ENCODE measurements at regions not wholly inside any gene's neighbourhood (a gene's known extent, or its start where the extent isn't known, plus 50 kb on each side); places are given as distances from the start of the nearest gene placed in this dataset.
"Not testable (repeated sequence)": the region's sequence is repeated elsewhere in the genome, so short reads cannot be mapped to it uniquely, and the experiment has no call there.

DNA sequence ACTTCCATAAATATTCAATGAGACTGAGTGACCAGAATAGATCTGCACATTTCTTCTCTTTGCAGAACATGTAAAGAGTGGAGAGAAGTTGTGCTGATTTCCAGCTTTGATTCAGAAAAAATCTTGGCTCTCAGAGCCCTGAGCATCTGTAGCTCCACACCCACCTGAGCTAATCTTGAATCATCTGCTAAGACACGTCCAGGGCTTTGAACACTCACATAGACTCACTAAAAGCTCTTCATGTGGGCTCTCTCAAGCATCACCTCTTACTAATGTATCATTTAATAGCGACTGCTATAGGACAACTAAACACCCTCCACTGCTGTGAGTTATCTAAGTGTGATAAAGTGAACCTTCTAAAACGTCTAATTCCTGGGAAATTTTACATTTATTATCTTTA lies 147.7 kb upstream of the GRIA3 start:
- no peak for DNase-seq

DNA sequence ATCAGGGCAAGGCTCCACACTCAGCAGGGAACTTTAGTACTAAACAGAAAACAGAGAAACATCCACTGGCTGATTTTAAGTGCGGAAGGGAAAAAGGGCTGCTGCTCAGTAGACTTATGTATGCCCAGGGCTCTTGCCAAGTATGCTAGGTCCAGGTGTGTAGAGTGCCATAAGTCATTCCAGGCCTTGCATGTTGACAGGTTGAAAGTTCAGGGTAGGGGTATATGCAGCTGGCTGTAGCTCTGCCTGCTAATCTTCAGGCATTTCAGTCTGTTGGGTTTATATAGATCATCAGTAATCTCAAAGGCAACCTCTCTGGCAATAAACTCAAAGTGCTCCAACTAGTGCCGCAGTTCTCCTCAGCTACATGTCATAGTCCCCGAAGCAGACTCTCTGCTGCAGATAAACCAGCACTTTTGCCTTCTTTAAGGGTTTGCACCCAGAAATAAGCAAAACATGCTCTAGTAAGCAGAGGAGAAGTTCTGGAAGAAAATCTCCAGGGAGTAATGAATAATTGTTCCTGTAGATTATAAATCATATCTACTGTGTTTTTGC lies 134.9 kb upstream of the GRIA3 start:
- DNase-seq = no peak

DNA sequence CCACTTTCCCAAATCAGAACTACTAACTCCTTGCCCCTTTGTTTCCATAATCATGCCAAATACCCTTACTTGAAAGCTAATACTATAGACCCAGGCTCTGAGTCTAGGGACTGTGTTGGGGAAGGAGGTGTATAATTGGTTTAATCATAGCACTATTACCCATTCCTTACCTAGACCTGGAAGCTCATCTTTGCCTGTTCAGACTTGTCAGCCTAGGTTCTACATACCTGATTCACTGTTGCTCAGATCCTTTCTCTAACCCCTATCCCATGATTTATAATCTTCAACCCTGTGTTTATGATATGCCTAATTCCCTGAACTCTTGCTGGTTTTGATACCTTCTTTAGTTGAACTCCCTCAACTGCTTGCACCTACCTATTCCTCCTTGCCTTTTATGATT lies 123.1 kb upstream of the GRIA3 start:
- DNase-seq = no peak

DNA sequence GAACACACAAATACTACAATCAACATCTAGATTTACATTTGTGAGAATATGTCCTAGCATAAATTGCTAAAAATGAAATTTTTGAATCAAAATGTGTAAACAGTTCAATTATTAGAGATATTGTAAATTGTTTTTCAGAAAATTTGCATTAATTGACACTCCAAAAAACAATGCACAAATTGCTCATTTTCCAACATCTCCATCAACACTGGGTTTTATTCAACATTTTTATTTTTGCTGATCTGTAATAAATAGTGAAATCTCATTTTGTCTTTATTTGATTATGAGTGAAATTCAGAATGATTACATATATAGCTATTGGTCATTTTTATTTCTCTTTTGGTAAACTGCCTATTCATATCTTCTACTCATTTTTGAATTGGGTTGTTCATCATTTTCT lies 120.0 kb upstream of the GRIA3 start:
- DNase-seq = no peak

DNA sequence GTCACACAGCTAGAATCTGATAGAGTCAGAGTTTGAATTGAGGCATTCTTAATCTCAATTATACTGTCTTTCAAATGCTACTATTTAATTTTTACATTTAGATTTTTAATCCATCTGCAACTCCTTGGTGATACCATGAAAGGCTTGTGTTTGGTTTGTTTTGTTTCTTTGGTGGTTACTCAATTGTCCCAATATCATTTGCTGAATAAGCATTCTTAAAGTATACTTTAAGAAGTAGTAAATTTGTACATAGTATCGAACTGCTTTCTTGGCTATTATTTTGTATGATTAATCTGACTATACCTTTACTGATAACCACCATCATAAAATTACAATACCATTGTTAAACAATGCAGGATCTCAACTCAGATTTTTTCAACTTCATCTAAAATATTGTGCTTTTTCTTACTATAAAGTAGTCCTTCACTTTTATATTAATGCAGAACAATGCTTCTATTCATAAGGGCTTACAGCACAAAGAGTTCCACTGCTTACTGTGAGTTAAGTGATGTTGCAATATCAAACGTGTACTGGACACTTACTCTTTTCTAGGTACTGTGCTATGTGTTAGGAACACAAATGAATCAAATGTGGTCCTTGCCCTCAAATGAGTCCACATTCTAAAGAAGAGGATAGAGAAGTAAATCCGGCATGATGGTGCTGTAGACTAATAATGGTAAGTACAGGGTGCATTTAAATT lies 111.2 kb upstream of the GRIA3 start:
- DNase-seq = no peak

DNA sequence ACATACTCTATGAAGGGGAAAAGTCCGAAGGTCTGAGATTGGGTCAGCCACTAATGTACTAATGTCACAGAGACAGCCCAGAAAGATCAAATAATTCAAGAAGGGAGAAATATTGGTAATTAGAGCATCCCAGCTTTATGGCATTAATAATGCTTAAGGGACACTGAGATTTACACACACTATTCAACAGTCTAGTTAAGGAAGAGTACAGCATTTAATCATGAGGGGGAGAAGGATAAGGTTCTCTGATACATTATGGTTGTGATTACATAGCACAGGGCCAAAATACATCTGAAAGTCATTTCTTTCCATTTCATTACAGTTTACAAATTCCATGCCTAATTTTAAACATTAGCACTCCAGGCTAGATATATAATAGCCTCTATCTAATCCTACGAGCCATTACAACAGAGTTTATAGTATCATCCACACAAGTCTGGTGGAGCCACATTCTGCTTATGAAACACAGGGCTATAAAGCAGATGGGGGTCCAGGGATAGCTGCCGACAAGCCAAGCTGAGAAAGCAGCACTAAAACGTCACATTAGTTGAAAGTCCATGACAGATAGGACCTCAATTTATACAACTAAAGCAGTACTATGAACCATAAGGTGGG lies 108.0 kb upstream of the GRIA3 start:
- DNase-seq = no peak

DNA sequence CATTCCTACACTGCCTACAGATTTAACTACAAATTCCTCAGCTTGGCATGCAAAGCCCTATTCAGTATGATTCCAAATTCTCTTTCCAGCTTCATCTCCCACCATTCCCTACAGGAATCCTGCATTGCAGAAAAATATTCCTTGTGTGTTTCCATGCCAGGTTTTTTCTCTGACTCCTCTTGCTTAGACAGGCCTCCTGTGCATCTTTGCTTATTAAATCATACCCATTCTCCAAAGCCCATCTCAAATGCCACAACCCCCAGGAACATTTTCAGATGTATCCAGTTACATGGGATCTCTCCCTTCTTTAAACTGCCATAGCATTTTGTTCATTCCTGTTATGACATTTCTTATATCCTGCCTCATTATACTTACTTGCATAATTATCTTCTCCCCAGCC lies 106.4 kb upstream of the GRIA3 start:
- DNase-seq = no peak

DNA sequence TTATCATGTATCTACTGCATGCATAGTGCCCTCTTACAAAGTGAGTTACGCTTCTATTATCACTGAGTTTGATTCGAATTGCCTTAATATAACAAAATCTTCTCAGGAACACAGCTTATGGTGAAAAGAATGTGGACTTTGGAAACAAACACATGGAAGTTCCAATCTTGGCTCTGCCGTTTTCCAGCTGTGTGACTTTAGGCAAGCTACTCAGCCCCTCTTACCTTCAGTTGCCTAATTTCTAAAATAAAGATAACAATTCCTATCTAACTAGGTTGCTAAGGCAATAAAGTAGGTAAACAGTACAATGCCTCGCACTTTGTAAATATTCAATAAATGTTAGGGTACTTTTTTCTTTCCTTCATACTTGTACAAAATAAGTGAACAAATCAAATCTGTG lies 104.0 kb upstream of the GRIA3 start:
- no peak for DNase-seq

DNA sequence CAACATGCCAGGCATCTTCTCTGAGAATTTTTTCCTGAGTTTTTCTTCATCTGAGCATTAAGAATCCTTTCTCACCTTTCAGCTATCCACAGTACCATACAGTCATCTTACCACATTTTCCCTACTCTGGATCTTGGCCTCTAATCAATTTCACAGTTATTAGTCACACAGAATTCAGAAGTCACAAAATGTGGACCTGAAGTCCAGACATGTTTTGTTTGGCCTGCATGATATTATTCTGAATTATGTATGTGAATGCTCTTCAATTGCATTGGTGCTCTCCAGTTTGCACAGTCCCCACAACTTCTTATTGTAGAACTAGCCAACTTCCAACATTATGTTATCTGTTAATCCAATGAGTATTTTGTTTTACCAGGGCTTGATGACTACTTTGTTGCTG lies 102.3 kb upstream of the GRIA3 start:
- no peak for DNase-seq

DNA sequence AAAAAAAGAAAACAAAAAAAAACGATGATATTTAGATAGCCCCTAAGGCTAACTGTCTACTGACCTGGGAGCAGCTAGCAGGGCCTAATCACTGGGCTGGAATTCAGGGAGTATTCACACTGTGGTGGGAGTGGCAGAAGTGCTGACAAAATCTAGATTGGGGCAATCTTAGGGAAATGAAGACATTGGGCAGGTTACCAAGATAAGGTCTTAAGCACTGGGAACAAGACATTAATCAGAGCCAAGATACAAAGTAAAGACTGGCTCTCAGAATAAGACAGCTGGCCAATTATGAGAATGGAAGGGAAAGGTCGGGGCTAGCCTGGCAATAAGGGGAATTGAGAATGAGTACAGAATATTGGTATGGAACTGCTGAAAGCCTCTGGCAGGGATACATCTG lies 100.2 kb upstream of the GRIA3 start:
- no peak for DNase-seq

DNA sequence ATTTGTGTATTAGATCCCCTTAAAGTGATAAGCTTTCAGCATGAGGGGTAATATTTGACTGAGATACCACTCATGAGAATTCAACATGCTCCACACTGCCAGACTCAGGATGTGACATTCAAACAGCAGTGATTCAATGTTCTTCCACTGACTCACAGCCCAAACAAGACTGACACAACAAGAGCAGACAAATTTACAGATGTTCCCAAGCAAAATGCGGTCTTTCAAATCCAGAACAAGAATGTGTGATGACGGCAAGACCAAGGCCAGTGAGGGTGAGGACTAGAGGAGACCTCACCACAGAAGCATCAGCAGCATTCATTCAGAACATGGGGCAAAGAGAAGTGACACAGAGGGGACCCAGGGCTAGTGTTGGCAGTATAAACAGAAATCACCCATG lies 99.3 kb upstream of the GRIA3 start:
- DNase-seq = no peak

DNA sequence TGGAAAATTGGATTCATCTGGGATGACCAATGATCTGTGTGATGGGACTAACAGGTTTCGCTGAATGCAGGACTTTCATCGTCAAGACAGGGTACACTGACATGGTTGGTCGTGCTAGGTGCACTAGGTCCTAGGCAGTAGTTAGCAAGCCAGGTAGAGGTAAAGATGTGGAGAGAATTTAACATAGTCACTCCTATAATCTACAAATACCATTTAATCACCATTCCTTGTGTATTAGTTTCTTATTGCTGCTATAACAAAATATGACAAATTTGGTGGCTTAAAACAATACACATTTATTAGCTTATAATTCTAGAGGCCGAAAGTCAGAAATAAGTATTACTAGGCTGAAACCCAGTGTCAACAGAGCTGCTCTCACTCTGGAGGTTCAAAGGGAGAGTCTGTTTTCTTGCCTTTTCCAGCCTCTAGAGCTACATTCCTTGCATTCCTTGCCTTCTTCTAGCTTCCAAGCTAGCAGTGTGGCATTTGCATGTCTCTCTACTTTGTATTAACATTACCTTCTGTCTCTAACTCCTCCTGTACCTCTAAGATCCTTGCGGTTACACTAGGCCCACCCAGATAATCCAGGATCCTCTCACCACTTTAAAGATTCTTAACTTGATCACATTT lies 98.7 kb upstream of the GRIA3 start:
- DNase-seq = no peak

DNA sequence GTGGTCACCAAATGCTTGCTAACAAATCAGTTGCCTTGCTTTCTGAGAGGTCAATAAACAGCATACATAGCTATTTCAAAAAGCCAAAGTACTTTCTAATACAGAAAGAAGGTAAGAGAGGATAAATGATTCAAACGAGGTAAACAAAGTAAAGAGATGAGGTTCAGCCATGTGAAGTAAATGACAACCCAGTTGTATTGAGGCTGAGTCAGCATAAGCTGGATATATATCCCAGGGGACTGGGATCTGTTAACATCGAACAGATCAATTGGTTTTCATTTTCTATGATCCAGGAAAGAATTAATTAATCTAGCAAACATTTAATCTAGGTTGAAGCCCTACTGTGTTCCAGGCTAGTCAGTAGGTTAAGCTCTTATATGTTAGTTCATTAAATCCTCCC lies 97.3 kb upstream of the GRIA3 start:
- no peak for DNase-seq

DNA sequence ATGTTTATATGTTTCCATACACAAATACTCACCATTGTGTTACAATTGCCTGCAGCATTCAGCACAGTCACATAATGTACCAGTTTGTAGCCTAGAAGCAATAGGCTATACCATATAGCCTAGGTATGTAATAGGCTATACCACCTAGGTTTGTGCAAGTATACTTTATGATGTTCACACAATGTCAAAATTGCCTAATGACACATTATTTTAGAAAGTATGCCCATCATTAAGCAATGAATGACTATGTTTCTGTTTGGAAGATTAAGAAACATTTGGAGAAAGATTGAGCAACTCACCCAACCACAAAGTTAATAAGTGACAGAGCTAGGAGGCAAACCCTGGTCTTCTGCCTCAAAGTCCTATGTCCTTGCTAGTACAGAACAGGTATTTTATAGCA lies 96.8 kb upstream of the GRIA3 start:
- no peak for DNase-seq

DNA sequence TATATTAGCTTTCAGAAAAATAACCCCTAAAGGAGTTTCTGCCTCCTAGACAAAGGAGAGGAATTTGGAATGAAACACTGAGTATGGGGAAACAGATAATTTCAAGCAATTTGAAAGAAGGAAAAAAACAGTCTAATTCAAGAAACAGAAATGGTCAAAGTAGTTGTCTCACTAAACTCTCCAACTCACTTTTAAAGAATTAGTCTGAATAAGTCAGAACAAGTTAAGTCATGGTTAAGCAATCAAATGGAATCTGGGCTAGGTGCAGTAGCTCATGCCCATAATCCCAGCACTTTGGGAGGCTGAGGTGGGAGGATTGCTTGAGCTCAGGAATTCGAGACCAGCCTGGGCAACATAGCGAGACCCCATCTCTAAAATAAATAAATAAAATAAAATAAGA lies 95.7 kb upstream of the GRIA3 start:
- DNase-seq = no peak

DNA sequence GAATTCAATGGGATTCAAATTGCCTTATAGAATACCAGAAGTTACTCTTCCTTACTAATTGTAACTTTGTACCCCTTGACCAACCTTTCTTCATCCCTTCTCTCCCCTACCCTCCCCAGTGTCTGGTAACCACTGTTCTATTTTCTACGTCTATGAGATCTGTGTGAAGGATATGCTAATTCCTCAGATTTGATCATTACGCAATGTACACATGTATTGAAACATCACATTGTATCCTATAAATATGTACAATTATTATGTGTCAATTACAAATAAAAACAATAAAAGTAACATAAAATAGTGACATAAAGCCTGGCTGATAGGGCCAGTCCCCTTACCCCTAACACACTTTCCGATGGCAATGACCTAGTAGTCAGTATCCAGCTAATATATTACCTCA lies 95.1 kb upstream of the GRIA3 start:
- DNase-seq = no peak

DNA sequence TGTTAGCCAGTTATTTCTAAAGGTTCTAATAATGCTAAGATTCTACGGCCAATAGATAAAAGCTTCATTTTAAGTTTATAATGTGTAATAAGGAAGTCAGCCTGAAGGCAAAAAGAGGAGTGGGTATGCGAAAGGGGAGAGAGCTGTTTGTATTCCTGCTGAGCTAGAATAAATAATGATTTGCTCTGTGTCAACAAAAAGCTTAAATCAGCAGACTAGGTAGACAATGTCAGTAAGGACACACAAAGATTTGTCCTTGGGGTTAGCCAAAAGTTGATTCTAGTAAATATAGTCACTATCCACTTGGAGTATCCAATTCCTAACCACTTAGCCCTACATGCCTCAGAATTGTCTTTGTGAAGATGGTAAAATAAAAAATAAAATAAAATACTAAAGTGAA lies 90.3 kb upstream of the GRIA3 start:
- DNase-seq = no peak

DNA sequence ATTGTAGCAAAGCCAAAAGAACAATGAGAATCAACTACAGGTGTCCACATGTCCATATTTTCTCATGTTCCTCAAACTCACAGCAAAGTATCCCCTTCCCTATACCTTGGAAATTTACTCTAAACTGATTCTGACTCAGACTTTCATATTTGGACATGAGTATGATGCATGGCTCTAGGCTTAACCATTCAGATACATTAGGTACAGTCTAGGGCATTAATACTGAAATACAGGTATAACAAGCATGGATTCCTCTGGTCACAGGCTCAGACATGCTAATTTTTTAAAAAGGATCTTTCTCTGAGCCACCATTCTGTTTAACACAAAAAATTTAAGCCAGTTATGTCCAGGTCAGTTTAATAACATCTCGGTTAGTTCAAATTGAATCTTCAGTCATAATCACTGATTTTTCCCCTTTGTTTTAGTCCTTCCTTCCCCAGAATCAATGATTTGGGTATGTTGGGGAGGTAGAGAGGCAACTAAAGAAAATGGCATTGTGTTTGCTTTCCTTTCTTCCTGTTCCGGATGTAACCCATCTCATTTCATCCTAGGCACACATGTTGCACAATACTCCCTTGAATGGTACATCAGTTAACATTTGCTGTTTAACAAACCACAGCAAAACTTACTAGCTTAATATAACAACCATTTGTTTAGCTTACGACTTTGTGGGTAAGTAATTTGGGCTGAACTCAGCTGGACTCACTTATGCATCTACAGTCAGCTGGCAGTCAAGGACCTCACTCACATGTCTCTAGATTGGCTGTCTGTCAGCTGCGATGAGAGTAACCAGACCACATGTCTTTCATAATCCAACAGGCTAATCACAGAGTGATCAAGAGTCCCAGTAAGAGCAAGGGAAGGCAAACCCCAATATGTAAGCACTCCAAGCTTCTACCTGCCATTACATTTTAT lies 75.3 kb upstream of the GRIA3 start:
- no peak for DNase-seq

DNA sequence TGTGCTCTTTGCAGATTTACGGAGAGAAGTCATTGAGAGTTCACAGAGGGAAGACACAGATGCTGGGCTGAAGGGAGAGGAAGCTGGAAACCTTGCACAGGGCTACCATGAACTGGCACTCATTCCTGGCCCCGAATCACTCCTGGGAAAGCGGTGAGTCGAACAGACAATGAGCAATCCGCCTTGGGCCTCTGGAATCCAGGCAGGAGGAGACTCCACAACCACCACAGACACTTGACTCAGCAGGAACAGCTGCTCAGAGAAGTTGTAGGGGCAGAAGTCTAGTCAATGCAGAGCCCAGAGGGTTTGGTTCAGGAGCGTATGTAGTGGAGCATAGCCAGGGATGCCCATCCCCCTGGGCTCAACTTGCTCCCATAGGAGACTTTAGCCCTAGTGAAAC lies 62.8 kb upstream of the GRIA3 start:
- no peak for DNase-seq

DNA sequence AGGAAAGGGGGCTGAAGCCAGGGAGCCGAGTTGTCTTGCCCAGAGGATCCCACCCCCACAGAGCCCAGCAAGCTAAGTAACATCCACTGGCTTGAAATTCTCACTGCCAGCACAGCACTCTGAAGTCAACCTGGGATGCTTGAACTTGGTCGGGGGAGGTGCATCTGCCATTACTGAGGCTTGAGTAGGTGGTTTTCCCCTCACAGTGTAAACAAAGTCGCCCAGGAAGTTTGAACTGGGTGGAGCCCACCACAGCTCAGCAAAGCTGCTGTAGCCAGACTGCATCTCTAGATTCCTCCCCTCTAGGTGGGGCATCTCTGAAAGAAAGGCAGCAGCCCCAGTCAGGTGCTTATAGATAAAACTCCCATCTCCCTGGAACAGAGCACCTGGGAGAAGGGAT lies 54.3 kb upstream of the GRIA3 start:
- not testable (repeated sequence) for DNase-seq
